Activated CD4-positive, alpha-beta T cell treated with anti-CD3 and anti-CD28 coated beads, Interleukin-10, Interleukin-2, amounts not matched to agents 100 ng/mL and 50 ng/mL, durations not matched to agents 16 hours and 8 hours (primary cell): ENCODE measurements at regions not wholly inside any gene's neighbourhood (a gene's known extent, or its start where the extent isn't known, plus 50 kb on each side); places are given as distances from the start of the nearest gene placed in this dataset.

Experiments used
- DNase-seq: peaks from one replicate; pipeline ENCODE4 v3.0.0-alpha.2; 2020

DNA sequence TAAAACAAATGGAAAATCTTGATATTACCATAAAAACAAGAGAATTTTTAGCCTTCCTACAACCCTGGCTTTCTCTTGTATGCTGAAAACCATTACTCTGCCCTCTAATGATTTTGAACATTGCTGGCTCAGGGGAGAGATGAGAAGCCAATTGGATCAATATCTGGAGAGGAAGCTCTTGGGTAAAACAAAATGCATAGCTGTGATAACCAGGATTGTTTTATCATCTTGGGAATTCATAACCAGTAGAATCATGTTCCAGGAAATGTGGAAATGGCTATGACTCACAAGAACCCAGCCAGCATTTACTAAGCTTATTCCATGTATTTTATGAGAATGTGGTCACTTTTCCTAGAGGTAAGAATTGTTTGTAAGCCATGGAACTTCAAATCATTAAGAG, 51.1 kb upstream of the CTNND2 start:
- DNase-seq = no peak
